ENCODE measurements at regions not wholly inside any gene's neighbourhood (a gene's known extent, or its start where the extent isn't known, plus 50 kb on each side); places are given as distances from the start of the nearest gene placed in this dataset.

- Histone ChIP-seq H2AFZ (ENCODE audit: low read depth, low read length, poor library complexity, severe bottlenecking) (no peak overlapping the region), H3K79me2 (ENCODE audit: insufficient read depth, low read length) (no peaks in the 10 kb centered on the region), H4K20me1 (ENCODE audit: insufficient read depth) (no peaks in the 10 kb centered on the region), H3K36me3 (ENCODE audit: control insufficient read depth in 1 of 2, insufficient read depth in 2 of 2, low read length in 2 of 2) (no peaks in the 10 kb centered on the region), H3K4me3 (replicated peaks in 1 of 2; ENCODE audit: low read depth in 1 of 2, low read length in 2 of 2) (no peak overlapping the region), H3K27me3 (ENCODE audit: insufficient read depth, low read length) (no peaks in the 10 kb centered on the region), H3K9me2 (ENCODE audit: insufficient read depth) (no peaks in the 10 kb centered on the region), H3K9me3 (ENCODE audit: control insufficient read depth in 1 of 2, insufficient read depth in 1 of 2, low read depth in 1 of 2, low read length in 2 of 2) (no peaks in the 10 kb centered on the region), H3K27ac (ENCODE audit: low read depth, low read length) (no peak overlapping the region), H3K9ac (ENCODE audit: low read length) (no peak overlapping the region), H3K4me1 (ENCODE audit: control insufficient read depth in 1 of 2, insufficient read depth in 2 of 2, low read length in 2 of 2) (no peaks in the 10 kb centered on the region), H3K4me2 (ENCODE audit: low read length) (no peak overlapping the region)
- BruUV-seq (replicated peaks), result no TSS peak
- ChIA-PET RAD21 (ENCODE audit: low non-redundant PET in 1 of 2, low total read pairs in 2 of 2, uncharacterized antibody in 2 of 2, unreplicated experiment in 2 of 2) (no interaction called here), CTCF (no interaction called here), POLR2A (no interaction called here)
- TF ChIP-seq FOSL1 (IDR thresholded peaks at IDR 0.05; ENCODE audit: low read depth), result no peak
- TF ChIP-seq CBX3 (IDR thresholded peaks at IDR 0.05; ENCODE audit: low read depth), result no peak
- no peak for TF ChIP-seq CTCF (IDR thresholded peaks at IDR 0.05 in 2 of 3, conservative IDR thresholded peaks at IDR 0.05 in 1 of 3; ENCODE audit: borderline replicate concordance in 1 of 3, insufficient read depth in 1 of 3, low read depth in 2 of 3, low read length in 2 of 3)
- no peak for TF ChIP-seq SRF (IDR thresholded peaks at IDR 0.05; ENCODE audit: low read depth)
- no peak for TF ChIP-seq ATF3 (IDR thresholded peaks at IDR 0.05)
- TF ChIP-seq ELF1 (IDR thresholded peaks at IDR 0.05; ENCODE audit: borderline replicate concordance, low read depth), result no peak
- TF ChIP-seq REST (IDR thresholded peaks at IDR 0.05; ENCODE audit: low read depth), result no peak
- no peak for DNase-seq (ENCODE audit: low read depth, low spot score)
- intact Hi-C loops (cut with micrococcal nuclease), result no loop called here
- ATAC-seq, result no peak
Observed at GRCh38 chr2:144785253-144785652, 265.3 kb upstream of the ZEB2 start.
